GM12878 (cell line): ENCODE measurements at regions not wholly inside any gene's neighbourhood (a gene's known extent, or its start where the extent isn't known, plus 50 kb on each side); places are given as distances from the start of the nearest gene placed in this dataset.

ENCODE experiments used
- ATAC-seq: fragments of 200-7000 bp; cut with Tn5 transposase; 3 replicates; pipeline ENCODE4 v1.9.1; 2020; ENCODE audit warnings: mild to moderate bottlenecking, moderate library complexity
- BruUV-seq: library from RNA; stranded (reverse); fragments of 400-500 nt; replicated peaks from 2 replicates; lab custom pipeline; 2021; lab: Mats Ljungman, UMichigan
- CTCF ChIA-PET: fragments of 300-600 bp; sonication (Branson Sonifier 250); formaldehyde crosslinking; extraction: SDS; loops from one replicate; lab custom pipeline; 2021; ENCODE audit warnings: inconsistent platforms; lab: Yijun Ruan, JAX
- POLR2A ChIA-PET: fragments of 350-600 bp; formaldehyde crosslinking; extraction: SDS; loops from one replicate; lab custom pipeline; 2021; ENCODE audit warnings: inconsistent platforms; lab: Charles Lee
- RAD21 ChIA-PET: fragments of 300-600 bp; sonication (Branson Sonifier 250); formaldehyde crosslinking; loops from one replicate; lab custom pipeline; 2023; ENCODE audit warnings: antibody characterized with exemption; ENCODE audit not compliant: unreplicated experiment; lab: Charles Lee
- SMC1A ChIA-PET: fragments of 300-600 bp; sonication (Branson Sonifier 250); formaldehyde crosslinking; loops from one replicate; lab custom pipeline; 2023; ENCODE audit not compliant: unreplicated experiment, uncharacterized antibody; lab: Charles Lee
- DNase-seq: peaks from one replicate; pipeline ENCODE4 v3.0.0-alpha.2; 2011; ENCODE audit warnings: low read depth, low spot score
- FAIRE-seq: peaks from 3 replicates; lab custom pipeline; 2011; peaks lifted over from hg19 to GRCh38; lab: Jason Lieb, UNC
- H2AFZ ChIP-seq: 2 replicates; pipeline ENCODE4 v1.6.0; 2011; ENCODE audit warnings: low read depth, low read length, control low read depth; ENCODE audit not compliant: control insufficient read depth
- H3K27ac ChIP-seq: 2 replicates; pipeline ENCODE4 v1.5.1; 2011; ENCODE audit warnings: control low read depth; ENCODE audit not compliant: control insufficient read depth, insufficient read depth
- H3K27me3 ChIP-seq, 2 experiments: replicated peaks in 1 of 2; 2 replicates each; pipeline versions ENCODE4 v1.6.0 to v1.6.1; 2011; ENCODE audit warnings: low read length in 1 of 2; ENCODE audit not compliant: control insufficient read depth in 2 of 2, insufficient read depth in 2 of 2
- H3K36me3 ChIP-seq, 2 experiments: 2 replicates each; pipeline ENCODE4 v1.5.1; 2011; ENCODE audit warnings: low read length in 1 of 2; ENCODE audit not compliant: control insufficient read depth in 2 of 2, insufficient read depth in 2 of 2
- H3K4me1 ChIP-seq: 2 replicates; pipeline ENCODE4 v1.6.1; 2011; ENCODE audit warnings: mild to moderate bottlenecking, low read length, moderate library complexity, mixed read lengths; ENCODE audit not compliant: control insufficient read depth, insufficient read depth
- H3K4me2 ChIP-seq: 2 replicates; pipeline ENCODE4 v1.6.0; 2011; ENCODE audit warnings: control low read depth; ENCODE audit not compliant: control insufficient read depth, insufficient read depth
- H3K4me3 ChIP-seq: fragments of 200-600 bp; sonication (generic); 2 replicates; pipeline ENCODE4 v1.5.1; 2016
- H3K79me2 ChIP-seq: 2 replicates; pipeline ENCODE4 v1.6.0; 2011; ENCODE audit warnings: low read length; ENCODE audit not compliant: control insufficient read depth, insufficient read depth
- H3K9ac ChIP-seq: 2 replicates; pipeline ENCODE4 v1.8.0; 2011; ENCODE audit warnings: low read length, control low read depth, mixed read lengths; ENCODE audit not compliant: control insufficient read depth, insufficient read depth
- H3K9me3 ChIP-seq: replicated peaks from 3 replicates; pipeline ENCODE4 v1.5.1; 2011; ENCODE audit warnings: mild to moderate bottlenecking, low read length; ENCODE audit not compliant: control insufficient read depth, insufficient read depth
- H4K20me1 ChIP-seq: 2 replicates; pipeline ENCODE4 v1.6.0; 2011; ENCODE audit not compliant: control insufficient read depth, insufficient read depth
- BCLAF1 ChIP-seq: fragments of 450-650 bp; IDR thresholded peaks from 2 replicates; pipeline ENCODE4 v1.6.1; 2017; ENCODE audit warnings: antibody characterized with exemption, mild to moderate bottlenecking, moderate library complexity
- CBFB ChIP-seq: IDR thresholded peaks from 2 replicates; pipeline ENCODE4 v1.6.1; 2016; ENCODE audit warnings: antibody characterized with exemption, low read depth
- CHD2 ChIP-seq: IDR thresholded peaks from 2 replicates; pipeline ENCODE4 v1.6.1; 2011; ENCODE audit warnings: low read depth, low read length, improper control_type of control experiment, borderline replicate concordance
- CHD4 ChIP-seq: fragments of 200-600 bp; sonication (generic); IDR thresholded peaks from 2 replicates; pipeline ENCODE4 v1.6.1; 2016; ENCODE audit warnings: mild to moderate bottlenecking
- EGR1 ChIP-seq, 2 experiments: IDR thresholded peaks; 1 replicate in 1 of 2; 2 replicates in 1 of 2; pipeline ENCODE4 v1.6.1; 2011 to 2012; ENCODE audit warnings: low read depth in 2 of 2, low read length in 2 of 2, borderline replicate concordance in 1 of 2, mild to moderate bottlenecking in 1 of 2, moderate library complexity in 1 of 2
- HCFC1 ChIP-seq: fragments of 150-350 bp; IDR thresholded peaks from 2 replicates; pipeline ENCODE4 v1.6.1; 2014; ENCODE audit warnings: low read length
- HDAC6 ChIP-seq: fragments of 200-600 bp; sonication (generic); IDR thresholded peaks from one replicate; pipeline ENCODE4 v1.8.0; 2017; ENCODE audit warnings: antibody characterized with exemption; ENCODE audit not compliant: unreplicated experiment
- IRF5 ChIP-seq: fragments of 450-650 bp; IDR thresholded peaks from 2 replicates; pipeline ENCODE4 v1.6.1; 2017; ENCODE audit warnings: borderline replicate concordance
- KDM1A ChIP-seq: fragments of 200-600 bp; sonication (generic); IDR thresholded peaks from 2 replicates; pipeline ENCODE4 v1.6.1; 2016; ENCODE audit warnings: borderline replicate concordance
- MEF2B ChIP-seq: fragments of 450-650 bp; IDR thresholded peaks from 2 replicates; pipeline ENCODE4 v1.6.1; 2018; ENCODE audit warnings: mild to moderate bottlenecking, moderate library complexity; ENCODE audit not compliant: partially characterized antibody, poor library complexity, severe bottlenecking
- MYC ChIP-seq: IDR thresholded peaks from 2 replicates; pipeline ENCODE4 v1.6.1; 2011; ENCODE audit warnings: mild to moderate bottlenecking, low read length, moderate library complexity, inconsistent platforms; ENCODE audit not compliant: insufficient read depth, insufficient replicate concordance, insufficient read length, severe bottlenecking
- NFXL1 ChIP-seq: fragments of 450-650 bp; IDR thresholded peaks from 2 replicates; pipeline ENCODE4 v1.6.1; 2017; ENCODE audit warnings: antibody characterized with exemption, mild to moderate bottlenecking, borderline replicate concordance
- NRF1 ChIP-seq: conservative IDR thresholded peaks from 2 replicates; pipeline ENCODE4 v1.6.1; 2011; ENCODE audit warnings: mild to moderate bottlenecking, low read depth, low read length, improper control_type of control experiment
- SMC3 ChIP-seq: IDR thresholded peaks from 2 replicates; pipeline ENCODE4 v1.6.1; 2011; ENCODE audit warnings: low read length, improper control_type of control experiment, borderline replicate concordance
- SPI1 ChIP-seq: IDR thresholded peaks from 2 replicates; pipeline ENCODE4 v1.6.1; 2011; ENCODE audit warnings: low read depth, mild to moderate bottlenecking, low read length, moderate library complexity, borderline replicate concordance; ENCODE audit not compliant: insufficient read depth
- YY1 ChIP-seq: IDR thresholded peaks from 2 replicates; pipeline ENCODE4 v1.6.1; 2011; ENCODE audit warnings: low read depth, mild to moderate bottlenecking, low read length
- WGBS: methylation state at CpG from one replicate; pipeline ENCODE4 v1.1.6; 2016; ENCODE audit warnings: low lambda C conversion rate; ENCODE audit not compliant: insufficient replicate concordance, insufficient coverage; ENCODE audit errors: missing lambda C conversion rate; 5-methylcytosine and 5-hydroxymethylcytosine counted together
- in situ Hi-C: fragments of 300-500 bp; cut with MboI; formaldehyde crosslinking; loops from 9 replicates; pipeline ENCODE4 v1.14.3; 2018; ENCODE audit warnings: mixed read lengths
- intact Hi-C: fragments of 100-400 bp; cut with micrococcal nuclease; formaldehyde crosslinking; loops from one replicate; pipeline ENCODE4 v1.14.2; 2022; ENCODE audit not compliant: unreplicated experiment

DNA sequence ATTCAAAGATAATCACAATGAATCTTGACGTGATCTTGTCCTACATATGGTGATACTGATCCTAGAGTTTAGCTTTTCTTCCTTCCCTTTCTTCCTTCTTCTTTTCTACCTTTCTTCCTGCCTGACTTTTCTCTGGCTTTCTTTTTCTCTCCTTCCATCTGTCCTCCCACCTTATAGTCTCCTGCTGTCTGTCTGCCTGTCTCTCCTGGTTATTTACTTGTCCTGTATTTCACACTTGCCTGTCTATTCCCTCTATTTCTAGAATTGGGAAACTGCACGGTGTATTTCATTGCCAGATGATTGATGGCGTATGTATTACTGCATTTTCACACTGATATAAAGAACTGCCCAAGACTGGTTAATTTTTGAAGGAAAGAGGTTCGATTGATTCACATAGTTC, 718.1 kb upstream of the CDH6 start:
- no peaks in the 10 kb centered on the region for H3K4me1 ChIP-seq
- ChIA-PET POLR2A (no interaction called here), SMC1A (no interaction called here), CTCF (no interaction called here), RAD21 (no interaction called here)
- H4K20me1 ChIP-seq, result no peaks in the 10 kb centered on the region
- no peak overlapping the region for H3K4me3 ChIP-seq
- FAIRE-seq (no peak), ATAC-seq (no peak), DNase-seq (no peak)
- no peaks in the 10 kb centered on the region for H3K36me3 ChIP-seq
- TF ChIP-seq MEF2B (no peak), KDM1A (no peak), HCFC1 (no peak), NRF1 (no peak)
- no peaks in the 10 kb centered on the region for H3K27me3 ChIP-seq
- no TSS peak for BruUV-seq
- no peak overlapping the region for H3K27ac ChIP-seq
- H3K9me3 ChIP-seq, result no peaks in the 10 kb centered on the region; the same call in 2 of the 3 replicates
- H3K9ac ChIP-seq, result no peak overlapping the region
- intact Hi-C loops (no loop called here), in situ Hi-C loops (no loop called here)
- no peak overlapping the region for H3K4me2 ChIP-seq
- H3K79me2 ChIP-seq, result no peaks in the 10 kb centered on the region
- 3% methylated on average over 4 of the region's 4 CpGs for WGBS
- H2AFZ ChIP-seq, result no peak overlapping the region

DNA sequence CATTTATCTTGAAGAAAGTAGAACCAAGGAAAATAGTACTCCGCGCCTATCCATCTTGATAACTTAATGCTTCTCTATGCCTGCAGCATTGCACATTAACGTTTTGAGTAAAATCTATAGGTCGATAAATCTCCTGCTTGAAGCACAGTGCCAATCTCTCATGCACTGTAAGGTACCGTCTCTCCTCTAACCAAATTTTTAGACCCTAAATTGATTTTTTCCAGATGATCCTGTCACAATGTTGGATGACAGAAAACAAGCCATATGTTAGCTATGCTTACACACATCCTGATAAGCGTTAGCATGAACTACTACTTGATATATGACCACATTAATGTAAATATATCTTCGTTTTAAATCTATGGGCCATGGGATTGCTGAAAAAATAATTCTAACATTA, 723.8 kb upstream of the CDH6 start:
- ATAC-seq, result no peak
- Histone ChIP-seq H3K9me3 (no peaks in the 10 kb centered on the region), H3K4me2 (no peak overlapping the region), H3K4me3 (no peak overlapping the region), H3K27me3 (no peaks in the 10 kb centered on the region), H3K27ac (no peak overlapping the region), H2AFZ (no peak overlapping the region), H4K20me1 (no peaks in the 10 kb centered on the region), H3K4me1 (no peaks in the 10 kb centered on the region), H3K79me2 (no peaks in the 10 kb centered on the region), H3K9ac (no peak overlapping the region), H3K36me3 (no peaks in the 10 kb centered on the region)
- RAD21 ChIA-PET, result no interaction called here
- no peak for FAIRE-seq
- in situ Hi-C loops, result no loop called here
- POLR2A ChIA-PET, result no interaction called here
- intact Hi-C loops, result no loop called here
- DNase-seq, result no peak
- CTCF ChIA-PET, result no interaction called here
- BruUV-seq, result no TSS peak
- WGBS, result 33% methylated on average over 7 of the region's 7 CpGs
- SMC1A ChIA-PET, result no interaction called here
- TF ChIP-seq BCLAF1, result no peak
- no peak for TF ChIP-seq HDAC6
- no peak for TF ChIP-seq MYC
- no peak for TF ChIP-seq IRF5
- TF ChIP-seq YY1, result no peak
- TF ChIP-seq SPI1, result no peak
- TF ChIP-seq SMC3, result no peak
- no peak for TF ChIP-seq CBFB
- TF ChIP-seq CHD2, result no peak
- no peak for TF ChIP-seq CHD4
- no peak for TF ChIP-seq NFXL1
- no peak for TF ChIP-seq EGR1 (IDR thresholded peaks at IDR 0.05; ENCODE audit: borderline replicate concordance in 1 of 2, low read depth in 2 of 2, low read length in 2 of 2)
